ENCODE measurements at regions not wholly inside any gene's neighbourhood (a gene's known extent, or its start where the extent isn't known, plus 50 kb on each side); places are given as distances from the start of the nearest gene placed in this dataset.

DNA sequence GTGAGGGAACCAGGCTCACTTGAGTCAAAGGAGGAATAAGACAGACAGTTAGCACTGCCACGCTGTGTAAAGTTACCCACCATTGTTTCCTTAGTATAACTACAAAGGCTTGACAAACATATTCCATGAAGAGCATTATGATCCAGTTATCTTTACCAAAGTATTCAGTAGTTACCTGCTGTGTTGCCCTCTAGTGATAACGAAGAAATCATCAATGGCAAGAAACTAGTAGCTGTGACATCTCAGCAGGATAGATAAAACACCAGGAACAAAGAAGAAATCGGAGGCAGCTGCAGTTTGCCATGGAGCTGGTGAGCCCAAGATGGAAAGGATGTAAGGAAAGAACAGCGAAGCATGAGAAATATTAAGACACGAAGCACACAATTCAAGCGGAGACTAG lies 215.3 kb upstream of the FSHR start:
- FAIRE-seq = no peak
- TF ChIP-seq, protein P1, sequence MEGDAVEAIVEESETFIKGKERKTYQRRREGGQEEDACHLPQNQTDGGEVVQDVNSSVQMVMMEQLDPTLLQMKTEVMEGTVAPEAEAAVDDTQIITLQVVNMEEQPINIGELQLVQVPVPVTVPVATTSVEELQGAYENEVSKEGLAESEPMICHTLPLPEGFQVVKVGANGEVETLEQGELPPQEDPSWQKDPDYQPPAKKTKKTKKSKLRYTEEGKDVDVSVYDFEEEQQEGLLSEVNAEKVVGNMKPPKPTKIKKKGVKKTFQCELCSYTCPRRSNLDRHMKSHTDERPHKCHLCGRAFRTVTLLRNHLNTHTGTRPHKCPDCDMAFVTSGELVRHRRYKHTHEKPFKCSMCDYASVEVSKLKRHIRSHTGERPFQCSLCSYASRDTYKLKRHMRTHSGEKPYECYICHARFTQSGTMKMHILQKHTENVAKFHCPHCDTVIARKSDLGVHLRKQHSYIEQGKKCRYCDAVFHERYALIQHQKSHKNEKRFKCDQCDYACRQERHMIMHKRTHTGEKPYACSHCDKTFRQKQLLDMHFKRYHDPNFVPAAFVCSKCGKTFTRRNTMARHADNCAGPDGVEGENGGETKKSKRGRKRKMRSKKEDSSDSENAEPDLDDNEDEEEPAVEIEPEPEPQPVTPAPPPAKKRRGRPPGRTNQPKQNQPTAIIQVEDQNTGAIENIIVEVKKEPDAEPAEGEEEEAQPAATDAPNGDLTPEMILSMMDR (optimal IDR thresholded peaks at IDR 0.05 in 1 of 3, IDR thresholded peaks at IDR 0.05 in 1 of 3, conservative IDR thresholded peaks at IDR 0.05 in 1 of 3; ENCODE audit: extremely low read depth in 1 of 3, insufficient read depth in 2 of 3, low read length in 3 of 3) = no peak
- TF ChIP-seq EZH2 (IDR thresholded peaks at IDR 0.05; ENCODE audit: low read length) = no peak

DNA sequence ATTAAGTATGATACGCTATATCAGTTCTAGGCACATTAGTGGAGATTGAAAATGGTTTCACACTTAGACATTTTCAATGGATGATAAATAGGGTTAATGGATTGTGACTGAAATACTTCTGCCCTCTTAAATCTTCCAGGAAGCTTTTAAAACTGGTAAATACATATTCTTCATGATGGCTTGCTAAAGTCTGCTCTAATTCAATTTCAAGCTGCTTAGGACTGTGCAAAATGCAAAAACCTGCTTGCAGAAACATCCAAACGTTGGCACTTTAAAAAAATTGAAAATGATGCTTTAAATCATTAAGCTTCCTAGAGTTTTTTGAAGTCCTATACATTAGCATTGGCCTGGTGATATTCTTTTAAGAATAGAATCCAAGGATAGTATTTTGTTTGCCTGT lies 214.8 kb upstream of the FSHR start:
- Histone ChIP-seq H3K4me2 (ENCODE audit: control insufficient read depth, extremely low read depth, insufficient read depth, low read depth, low read length) (no peak overlapping the region), H3K9ac (ENCODE audit: control insufficient read depth, extremely low read depth, insufficient read depth, low read length) (no peak overlapping the region), H3K36me3 (ENCODE audit: control insufficient read depth in 2 of 2, extremely low read depth in 1 of 2, insufficient read depth in 2 of 2, low read length in 2 of 2) (no peaks in the 10 kb centered on the region), H3K27ac (ENCODE audit: control insufficient read depth, insufficient read depth, low read length) (no peak overlapping the region), H3K27me3 (ENCODE audit: control insufficient read depth, extremely low read depth, insufficient read depth, low read length) (no peaks in the 10 kb centered on the region), H3K79me2 (ENCODE audit: control insufficient read depth, insufficient read depth, low read length) (no peaks in the 10 kb centered on the region), H4K20me1 (ENCODE audit: control insufficient read depth, extremely low read depth, insufficient read depth, low read length) (no peaks in the 10 kb centered on the region), H3K4me3 (ENCODE audit: control insufficient read depth in 2 of 3, extremely low read depth in 1 of 3, insufficient read depth in 2 of 3, low read depth in 1 of 3, low read length in 3 of 3) (no peak overlapping the region), H3K9me1 (ENCODE audit: control insufficient read depth, extremely low read depth, insufficient read depth, low read length) (no peaks in the 10 kb centered on the region), H2AFZ (ENCODE audit: control insufficient read depth, low read length) (no peak overlapping the region), H3K9me3 (ENCODE audit: control insufficient read depth, low read depth, low read length) (no peaks in the 10 kb centered on the region), H3K4me1 (ENCODE audit: control insufficient read depth, extremely low read depth, insufficient read depth, low read length) (no peaks in the 10 kb centered on the region)
- DNase-seq (ENCODE audit: low read depth, low spot score) = no peak
- no peak for FAIRE-seq
- dilution Hi-C loops (cut with MboI; ENCODE audit: extremely low pct_ligation_motif_present, low sequenced_read_pairs) = no loop called here
- TF ChIP-seq, protein P1 (optimal IDR thresholded peaks at IDR 0.05 in 1 of 3, IDR thresholded peaks at IDR 0.05 in 1 of 3, conservative IDR thresholded peaks at IDR 0.05 in 1 of 3; ENCODE audit: extremely low read depth in 1 of 3, insufficient read depth in 2 of 3, low read length in 3 of 3) = no peak
- no peak for TF ChIP-seq EZH2 (IDR thresholded peaks at IDR 0.05; ENCODE audit: low read length)

More for the DNA sequence above, 215.3 kb upstream of the FSHR start:
- no peak overlapping the region for H3K9ac ChIP-seq (ENCODE audit: control insufficient read depth, extremely low read depth, insufficient read depth, low read length)
- no peak overlapping the region for H3K4me2 ChIP-seq (ENCODE audit: control insufficient read depth, extremely low read depth, insufficient read depth, low read depth, low read length)
- H4K20me1 ChIP-seq (ENCODE audit: control insufficient read depth, extremely low read depth, insufficient read depth, low read length) = no peaks in the 10 kb centered on the region
- H3K27ac ChIP-seq (ENCODE audit: control insufficient read depth, insufficient read depth, low read length) = no peak overlapping the region
- H3K9me3 ChIP-seq (ENCODE audit: control insufficient read depth, low read depth, low read length) = no peaks in the 10 kb centered on the region
- H2AFZ ChIP-seq (ENCODE audit: control insufficient read depth, low read length) = no peak overlapping the region
- H3K36me3 ChIP-seq (ENCODE audit: control insufficient read depth in 2 of 2, extremely low read depth in 1 of 2, insufficient read depth in 2 of 2, low read length in 2 of 2) = no peaks in the 10 kb centered on the region
- no peak overlapping the region for H3K4me3 ChIP-seq (ENCODE audit: control insufficient read depth in 2 of 3, extremely low read depth in 1 of 3, insufficient read depth in 2 of 3, low read depth in 1 of 3, low read length in 3 of 3)
- dilution Hi-C loops (cut with MboI; ENCODE audit: extremely low pct_ligation_motif_present, low sequenced_read_pairs) = no loop called here
- H3K79me2 ChIP-seq (ENCODE audit: control insufficient read depth, insufficient read depth, low read length) = no peaks in the 10 kb centered on the region
- no peaks in the 10 kb centered on the region for H3K27me3 ChIP-seq (ENCODE audit: control insufficient read depth, extremely low read depth, insufficient read depth, low read length)
- DNase-seq (ENCODE audit: low read depth, low spot score) = no peak
- no peaks in the 10 kb centered on the region for H3K9me1 ChIP-seq (ENCODE audit: control insufficient read depth, extremely low read depth, insufficient read depth, low read length)
- H3K4me1 ChIP-seq (ENCODE audit: control insufficient read depth, extremely low read depth, insufficient read depth, low read length) = no peaks in the 10 kb centered on the region
